Activated T-helper 1 cell treated with Interleukin-2 at 50 U/mL for 16 hours (primary cell): ENCODE measurements at regions not wholly inside any gene's neighbourhood (a gene's known extent, or its start where the extent isn't known, plus 50 kb on each side); places are given as distances from the start of the nearest gene placed in this dataset.

Source experiments
- DNase-seq: peaks from one replicate; pipeline ENCODE4 v3.0.0-alpha.2; 2020; ENCODE audit warnings: low read depth

DNA sequence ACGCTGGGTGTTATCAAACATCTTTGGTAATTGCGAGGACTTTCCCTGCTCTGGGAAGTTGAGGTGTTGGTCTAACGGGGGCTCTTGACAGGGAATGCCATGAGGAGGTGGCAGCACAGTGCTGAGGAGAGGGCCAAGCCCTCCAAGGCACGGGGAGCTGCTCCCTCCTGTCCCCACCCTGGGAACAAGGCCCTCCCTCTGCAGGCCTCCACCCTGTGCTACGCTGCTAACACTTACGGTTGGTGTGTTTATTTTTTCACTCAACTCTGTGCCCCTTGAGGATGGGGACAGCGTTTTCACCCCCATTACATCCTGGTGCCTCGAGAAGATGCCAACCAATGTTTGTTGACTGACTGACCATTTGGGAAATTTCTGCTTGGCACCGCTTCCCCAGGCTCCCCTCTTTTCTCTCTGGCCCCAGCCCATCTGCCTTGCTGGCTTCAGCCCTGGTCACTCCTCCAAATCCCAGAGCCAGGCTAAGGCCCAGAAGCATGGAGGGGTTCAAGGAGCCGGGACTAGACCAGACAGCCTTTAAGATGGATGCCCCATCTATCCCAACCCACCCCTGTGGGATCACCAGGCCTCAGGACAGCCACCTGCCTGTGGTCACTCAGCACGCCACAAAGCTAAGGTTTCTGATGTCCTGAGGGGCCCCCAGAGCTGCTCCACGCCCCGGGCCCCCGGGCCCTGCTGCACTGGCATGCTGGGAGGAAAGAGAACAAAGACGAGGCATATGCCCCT, 125.7 kb downstream of the BARX1 start:
- DNase-seq, result no peak

GRCh38 chr9:93828331-93829097, 126.6 kb downstream of the BARX1 start:
- no peak for DNase-seq

- DNase-seq, result no peak
Observed at GRCh38 chr9:93827545-93828330, 127.4 kb downstream of the BARX1 start.

GRCh38 chr9:93826905-93827544, 128.1 kb downstream of the BARX1 start:
- DNase-seq, result no peak

DNA sequence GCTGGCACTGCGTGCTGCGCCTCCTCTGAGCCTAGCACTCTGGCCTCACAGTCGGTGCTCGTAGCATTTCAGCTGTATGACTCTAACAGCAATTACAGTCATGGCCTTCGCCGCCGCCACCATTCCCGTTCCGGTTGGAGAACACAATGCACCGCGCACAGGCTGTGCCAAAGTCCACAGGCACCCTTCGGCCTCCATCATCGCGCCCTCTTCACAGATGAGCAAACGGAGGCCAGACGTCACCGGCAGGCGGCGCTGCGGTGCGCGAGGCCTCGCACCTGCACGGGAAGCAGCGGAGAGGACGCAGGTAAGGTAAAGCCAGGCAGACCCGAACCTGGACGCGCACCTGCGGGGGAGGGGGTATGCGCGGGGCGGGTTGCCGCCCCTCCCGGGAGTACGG, 128.9 kb downstream of the BARX1 start:
- peak; percentile 17 for DNase-seq

- no peak for DNase-seq
Observed at GRCh38 chr9:93825348-93826115, 129.6 kb downstream of the BARX1 start.

- DNase-seq, result no peak
Observed at GRCh38 chr9:93824386-93825294, 130.5 kb downstream of the BARX1 start.

GRCh38 chr9:93823245-93824072, 131.7 kb downstream of the BARX1 start:
- DNase-seq, result no peak

GRCh38 chr9:93822229-93822628, 132.9 kb downstream of the BARX1 start:
- DNase-seq, result no peak

DNA sequence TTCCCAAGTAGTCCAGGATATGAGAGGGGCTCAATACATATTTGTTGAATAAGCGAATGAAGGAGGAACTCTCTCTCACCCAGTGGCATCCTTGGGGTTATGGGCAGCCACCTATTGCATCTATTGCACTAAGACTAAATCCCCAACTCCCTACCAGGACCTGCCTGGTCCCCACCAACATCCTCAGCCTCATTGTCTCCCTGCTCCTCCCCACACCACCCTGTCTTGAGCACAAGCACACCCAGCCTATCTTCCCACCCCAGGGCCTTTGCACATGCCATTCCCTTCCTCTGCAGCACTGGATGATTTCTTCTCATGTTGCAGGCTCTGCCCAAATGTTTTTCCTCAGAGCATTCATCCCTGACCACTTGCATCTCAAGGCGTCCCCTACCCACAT, 133.8 kb downstream of the BARX1 start:
- no peak for DNase-seq

DNA sequence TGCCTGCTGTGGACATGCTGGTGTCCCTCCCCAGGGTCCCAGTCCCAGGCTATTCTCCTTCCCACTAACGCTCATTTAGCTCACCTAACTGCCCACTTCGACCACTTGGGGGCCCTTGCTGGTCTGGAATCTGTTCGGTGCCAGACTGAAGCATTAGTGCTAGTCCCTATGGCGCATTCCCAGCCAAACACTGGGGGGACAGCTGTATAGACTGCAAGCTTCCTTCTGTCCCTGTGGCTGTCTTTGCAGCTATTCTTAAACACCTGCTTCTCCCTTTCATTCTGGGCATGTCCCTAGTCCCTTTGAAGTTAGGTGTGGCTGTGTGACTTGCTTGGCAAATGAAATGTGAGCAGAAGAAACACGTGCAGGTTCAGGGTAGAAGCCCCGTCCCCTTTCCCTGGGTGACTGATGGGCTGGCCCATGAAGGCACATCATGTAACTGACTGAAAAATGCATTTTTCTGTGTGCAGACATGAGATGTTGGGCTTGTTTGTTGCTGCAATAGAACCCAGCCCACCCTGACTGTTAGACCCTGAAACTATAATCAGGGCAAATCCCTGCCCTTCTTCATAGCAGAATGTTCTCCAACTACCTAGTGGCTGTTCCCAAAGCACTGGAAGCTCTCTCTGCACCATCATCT, 134.4 kb downstream of the BARX1 start:
- DNase-seq, result no peak

DNA sequence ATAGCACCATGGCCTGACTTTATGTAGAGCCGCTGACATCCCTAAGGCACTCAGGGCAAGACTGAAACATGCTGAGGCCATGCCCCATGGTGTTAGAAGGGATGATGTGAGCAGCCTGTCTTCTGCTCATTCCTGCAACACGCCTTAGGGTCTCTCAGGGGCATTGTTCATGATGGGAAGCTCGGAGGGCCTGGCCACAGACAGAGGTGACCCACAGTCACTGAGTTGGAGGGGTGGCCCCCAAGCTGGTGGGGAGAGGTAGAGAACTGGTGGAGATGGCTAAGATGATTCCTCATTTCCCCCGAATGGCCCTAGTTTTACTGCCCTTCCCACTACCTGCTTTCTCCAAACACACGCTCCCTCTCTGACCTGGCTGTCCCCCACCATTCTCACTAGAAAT, 135.2 kb downstream of the BARX1 start:
- DNase-seq, result no peak

- DNase-seq, result no peak
Observed at GRCh38 chr9:93818827-93819472, 136.2 kb downstream of the BARX1 start.

GRCh38 chr9:93818237-93818636, 136.9 kb downstream of the BARX1 start:
- no peak for DNase-seq

GRCh38 chr9:93815677-93816076, 139.5 kb downstream of the BARX1 start:
- no peak for DNase-seq

GRCh38 chr9:93815135-93815534, 140.0 kb downstream of the BARX1 start:
- DNase-seq, result no peak

DNA sequence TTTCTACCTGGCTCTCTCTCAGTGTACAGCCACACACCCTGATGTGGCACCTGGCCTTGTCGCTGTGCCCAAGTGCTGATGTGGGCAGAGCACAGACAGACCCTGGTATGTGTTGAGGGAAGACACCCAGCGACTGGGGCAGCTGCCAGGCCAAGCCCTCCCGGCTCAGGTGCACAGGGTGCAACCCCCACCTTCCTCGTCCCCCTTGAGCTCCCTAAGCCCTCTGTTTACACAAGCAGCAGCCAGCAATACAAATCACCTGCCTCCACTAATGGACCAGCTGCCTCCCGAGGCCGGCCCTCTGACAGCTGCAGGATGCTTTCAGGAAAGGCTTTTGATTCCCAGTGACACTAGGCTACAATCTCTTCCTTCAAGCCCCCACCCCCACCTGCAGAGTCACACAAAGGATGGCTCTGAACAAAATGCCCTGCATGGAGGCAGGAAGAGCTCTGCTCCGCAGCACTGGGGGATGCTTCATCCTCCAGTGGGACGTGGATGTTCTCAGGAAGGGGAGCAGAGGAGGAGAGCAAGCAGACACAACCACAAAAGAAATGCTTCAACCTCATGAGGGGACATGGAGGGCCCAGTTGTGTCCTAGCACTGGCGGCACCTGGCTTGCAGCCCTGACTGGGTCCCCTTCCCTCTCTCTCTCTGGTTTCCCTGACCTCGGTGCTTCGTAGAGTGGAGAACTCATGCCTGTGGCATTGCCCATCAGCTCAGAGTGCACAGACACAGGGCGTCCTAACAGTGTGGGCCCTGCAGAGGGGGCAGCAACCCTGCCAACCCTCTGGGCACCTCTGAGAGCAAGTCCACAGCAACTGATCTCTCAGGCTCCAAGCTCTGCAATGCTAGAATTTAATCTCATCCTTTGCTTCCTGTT, 140.8 kb downstream of the BARX1 start:
- no peak for DNase-seq
